ENCODE measurements at regions not wholly inside any gene's neighbourhood (a gene's known extent, or its start where the extent isn't known, plus 50 kb on each side); places are given as distances from the start of the nearest gene placed in this dataset.

- no peak overlapping the region for H3K4me2 ChIP-seq (ENCODE audit: low read length)
- H3K4me3 ChIP-seq (ENCODE audit: low read depth, low read length, poor library complexity, severe bottlenecking), result no peak overlapping the region
- no peaks in the 10 kb centered on the region for H3K4me1 ChIP-seq (ENCODE audit: insufficient read depth, low read length, severe bottlenecking)
- H3K27me3 ChIP-seq (ENCODE audit: insufficient read depth, low read length), result no peaks in the 10 kb centered on the region
- H3K27ac ChIP-seq (ENCODE audit: low read depth, low read length, poor library complexity, severe bottlenecking), result no peak overlapping the region
- H3K9me2 ChIP-seq (ENCODE audit: low read depth, low read length), result no peaks in the 10 kb centered on the region
- H3K79me2 ChIP-seq (ENCODE audit: insufficient read depth, low read length), result no peaks in the 10 kb centered on the region
- H3F3A ChIP-seq (ENCODE audit: insufficient read depth, low read length), result no peaks in the 10 kb centered on the region
- TF ChIP-seq EZH2 (IDR thresholded peaks at IDR 0.05; ENCODE audit: borderline replicate concordance, low read length), result no peak
- TF ChIP-seq CTCF (IDR thresholded peaks at IDR 0.05; ENCODE audit: low read length), result no peak
- peaks cover 6% of the 10 kb centered on the region; the same call in 1 of the 2 replicates for H3K9me3 ChIP-seq (ENCODE audit: low read length)
- H4K20me1 ChIP-seq (ENCODE audit: insufficient read depth, low read length), result no peaks in the 10 kb centered on the region
- no peak overlapping the region for H2AFZ ChIP-seq (ENCODE audit: low read length)
- H3K9ac ChIP-seq (ENCODE audit: low read length), result no peak overlapping the region
- H3K36me3 ChIP-seq (ENCODE audit: insufficient read depth, low read length), result no peaks in the 10 kb centered on the region
These were observed 152.8 kb downstream of the FASLG start for GRCh38 chr1:172811694-172812093.

- Histone ChIP-seq H3K79me2 (ENCODE audit: insufficient read depth, low read length) (no peaks in the 10 kb centered on the region), H3K36me3 (ENCODE audit: insufficient read depth, low read length) (no peaks in the 10 kb centered on the region), H3K4me2 (ENCODE audit: low read length) (no peak overlapping the region), H3F3A (ENCODE audit: insufficient read depth, low read length) (no peaks in the 10 kb centered on the region), H3K9ac (ENCODE audit: low read length) (no peak overlapping the region), H2AFZ (ENCODE audit: low read length) (no peak overlapping the region), H4K20me1 (ENCODE audit: insufficient read depth, low read length) (no peaks in the 10 kb centered on the region), H3K9me2 (ENCODE audit: low read depth, low read length) (no peaks in the 10 kb centered on the region), H3K9me3 (ENCODE audit: low read length) (peaks cover 6% of the 10 kb centered on the region; the same call in 1 of the 2 replicates), H3K4me3 (ENCODE audit: low read depth, low read length, poor library complexity, severe bottlenecking) (no peak overlapping the region), H3K27ac (ENCODE audit: low read depth, low read length, poor library complexity, severe bottlenecking) (no peak overlapping the region), H3K27me3 (ENCODE audit: insufficient read depth, low read length) (no peaks in the 10 kb centered on the region), H3K4me1 (ENCODE audit: insufficient read depth, low read length, severe bottlenecking) (no peaks in the 10 kb centered on the region)
- TF ChIP-seq EZH2 (IDR thresholded peaks at IDR 0.05; ENCODE audit: borderline replicate concordance, low read length), result no peak
- no peak for TF ChIP-seq CTCF (IDR thresholded peaks at IDR 0.05; ENCODE audit: low read length)
These were observed 153.2 kb downstream of the FASLG start for GRCh38 chr1:172812118-172812517.

- TF ChIP-seq CTCF (IDR thresholded peaks at IDR 0.05; ENCODE audit: low read length), result no peak
- TF ChIP-seq EZH2 (IDR thresholded peaks at IDR 0.05; ENCODE audit: borderline replicate concordance, low read length), result no peak
- Histone ChIP-seq H3K79me2 (ENCODE audit: insufficient read depth, low read length) (no peaks in the 10 kb centered on the region), H3K36me3 (ENCODE audit: insufficient read depth, low read length) (no peaks in the 10 kb centered on the region), H3K4me2 (ENCODE audit: low read length) (no peak overlapping the region), H2AFZ (ENCODE audit: low read length) (no peak overlapping the region), H3K9ac (ENCODE audit: low read length) (no peak overlapping the region), H3F3A (ENCODE audit: insufficient read depth, low read length) (no peaks in the 10 kb centered on the region), H3K27ac (ENCODE audit: low read depth, low read length, poor library complexity, severe bottlenecking) (no peak overlapping the region), H3K4me1 (ENCODE audit: insufficient read depth, low read length, severe bottlenecking) (peaks cover 11% of the 10 kb centered on the region), H4K20me1 (ENCODE audit: insufficient read depth, low read length) (no peaks in the 10 kb centered on the region), H3K4me3 (ENCODE audit: low read depth, low read length, poor library complexity, severe bottlenecking) (no peak overlapping the region), H3K27me3 (ENCODE audit: insufficient read depth, low read length) (no peaks in the 10 kb centered on the region), H3K9me2 (ENCODE audit: low read depth, low read length) (no peaks in the 10 kb centered on the region), H3K9me3 (ENCODE audit: low read length) (peaks cover 6% of the 10 kb centered on the region; the same call in 1 of the 2 replicates)
These were observed 154.4 kb downstream of the FASLG start for GRCh38 chr1:172813330-172813729.
